ENCODE measurements at regions not wholly inside any gene's neighbourhood (a gene's known extent, or its start where the extent isn't known, plus 50 kb on each side); places are given as distances from the start of the nearest gene placed in this dataset.
"Not testable (repeated sequence)": the region's sequence is repeated elsewhere in the genome, so short reads cannot be mapped to it uniquely, and the experiment has no call there.

GRCh38 chr6:152811785-152812184 lies 61.2 kb downstream of the VIP start:
- DNase-seq, result no peak

- no peak for DNase-seq
Measured at GRCh38 chr6:152815230-152815872, 64.8 kb downstream of the VIP start.

- no peak for DNase-seq
Measured at GRCh38 chr6:152816055-152816454, 65.5 kb downstream of the VIP start.

GRCh38 chr6:152821525-152821924 lies 70.9 kb downstream of the VIP start:
- no peak for DNase-seq

- no peak for DNase-seq
Measured at GRCh38 chr6:152824666-152825065, 74.1 kb downstream of the VIP start.

GRCh38 chr6:152828431-152828830 lies 77.8 kb downstream of the VIP start:
- no peak for DNase-seq

- DNase-seq, result not testable (repeated sequence)
Measured at GRCh38 chr6:152834366-152834765, 83.8 kb downstream of the VIP start.

- DNase-seq, result no peak
Measured at GRCh38 chr6:152836523-152836922, 85.9 kb downstream of the VIP start.

GRCh38 chr6:152845421-152845820 lies 94.8 kb downstream of the VIP start:
- no peak for DNase-seq

GRCh38 chr6:152846825-152847224 lies 96.2 kb downstream of the VIP start:
- no peak for DNase-seq

- no peak for DNase-seq
Measured at GRCh38 chr6:152848919-152849318, 98.3 kb downstream of the VIP start.

- DNase-seq, result no peak
Measured at GRCh38 chr6:152854086-152854795, 103.6 kb downstream of the VIP start.

GRCh38 chr6:152858141-152858540 lies 107.5 kb downstream of the VIP start:
- DNase-seq, result no peak

- peak; percentile 2 for DNase-seq
Measured at GRCh38 chr6:152859225-152859624, 108.6 kb downstream of the VIP start.

- peak; percentile 62 for DNase-seq
Measured at GRCh38 chr6:152863618-152864326, 113.2 kb downstream of the VIP start.

GRCh38 chr6:152874267-152874666 lies 108.6 kb downstream of the FBXO5 start:
- no peak for DNase-seq

GRCh38 chr6:152874846-152875568 lies 107.8 kb downstream of the FBXO5 start:
- DNase-seq, result no peak

- no peak for DNase-seq
Measured at GRCh38 chr6:152879681-152880080, 103.2 kb downstream of the FBXO5 start.

GRCh38 chr6:152893187-152893586 lies 89.7 kb downstream of the FBXO5 start:
- no peak for DNase-seq

- DNase-seq, result no peak
Measured at GRCh38 chr6:152896923-152897322, 85.9 kb downstream of the FBXO5 start.

GRCh38 chr6:152897807-152898399 lies 84.9 kb downstream of the FBXO5 start:
- peak; percentile 77 for DNase-seq

- no peak for DNase-seq
Measured at GRCh38 chr6:152904678-152905077, 78.2 kb downstream of the FBXO5 start.
